HG02623 (cell line): ENCODE measurements at regions not wholly inside any gene's neighbourhood (a gene's known extent, or its start where the extent isn't known, plus 50 kb on each side); places are given as distances from the start of the nearest gene placed in this dataset.

Source experiments
- ATAC-seq: cut with Tn5 transposase; IDR thresholded peaks from one replicate; pipeline ENCODE4 v1.9.1; 2021; ENCODE audit warnings: moderate library complexity; ENCODE audit not compliant: unreplicated experiment

DNA sequence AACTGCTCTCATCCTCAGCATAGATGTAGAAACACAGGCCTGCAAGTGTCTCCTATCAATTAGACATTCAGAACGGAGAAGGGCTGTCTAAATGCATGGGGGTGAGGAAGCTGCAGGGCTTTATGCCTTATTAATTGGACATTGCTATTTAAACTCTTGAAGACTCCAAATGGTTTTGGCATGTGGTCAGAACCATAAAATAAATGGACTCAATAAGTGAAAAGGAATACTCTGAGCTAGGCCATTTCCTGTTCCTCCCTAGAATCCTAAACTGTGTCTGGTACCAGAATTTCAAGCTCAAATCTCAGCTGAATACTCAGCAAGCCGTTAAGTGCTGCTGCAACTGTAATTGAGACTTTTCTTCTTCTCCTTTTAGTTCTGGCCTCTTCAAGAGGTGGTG is 80.4 kb upstream of the C1orf87 start:
- ATAC-seq, result no peak

DNA sequence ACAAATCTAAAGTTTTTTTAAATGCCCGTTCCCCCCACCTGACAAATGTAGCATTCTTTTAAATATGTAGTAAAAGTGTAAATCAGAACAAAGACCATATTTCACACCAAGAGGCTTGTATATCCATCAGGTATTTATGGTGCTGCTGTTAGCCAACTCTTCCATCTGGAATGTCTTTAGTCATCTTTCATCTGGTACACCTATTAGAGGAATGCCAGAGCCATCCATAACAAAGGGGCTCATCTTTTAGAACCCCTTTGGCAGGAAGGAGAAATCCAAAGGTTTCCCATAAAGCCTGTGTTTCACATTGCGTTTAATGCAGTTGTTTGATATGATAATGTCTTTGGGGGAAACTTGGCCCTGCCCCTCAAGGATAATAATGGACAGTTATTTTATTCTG is 79.3 kb upstream of the C1orf87 start:
- ATAC-seq, result no peak

DNA sequence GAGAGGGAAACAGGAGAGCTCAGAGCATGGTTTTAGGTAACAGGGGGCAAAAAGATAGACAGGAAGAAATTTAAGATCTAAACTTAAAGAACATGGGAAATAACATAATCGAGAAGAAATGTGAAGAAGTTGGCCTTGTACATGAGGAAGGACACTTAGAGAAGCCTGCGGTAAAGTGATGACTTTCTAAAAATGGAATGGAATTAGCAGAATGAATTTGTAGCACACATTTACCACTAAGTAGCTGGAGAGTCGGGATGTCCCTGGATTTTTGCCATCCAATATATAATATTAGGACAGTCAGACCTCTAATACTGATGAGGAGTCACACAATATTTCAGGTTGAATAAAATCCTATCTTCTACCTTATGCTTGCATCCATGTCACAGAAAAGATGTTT is 77.7 kb upstream of the C1orf87 start:
- no peak for ATAC-seq

DNA sequence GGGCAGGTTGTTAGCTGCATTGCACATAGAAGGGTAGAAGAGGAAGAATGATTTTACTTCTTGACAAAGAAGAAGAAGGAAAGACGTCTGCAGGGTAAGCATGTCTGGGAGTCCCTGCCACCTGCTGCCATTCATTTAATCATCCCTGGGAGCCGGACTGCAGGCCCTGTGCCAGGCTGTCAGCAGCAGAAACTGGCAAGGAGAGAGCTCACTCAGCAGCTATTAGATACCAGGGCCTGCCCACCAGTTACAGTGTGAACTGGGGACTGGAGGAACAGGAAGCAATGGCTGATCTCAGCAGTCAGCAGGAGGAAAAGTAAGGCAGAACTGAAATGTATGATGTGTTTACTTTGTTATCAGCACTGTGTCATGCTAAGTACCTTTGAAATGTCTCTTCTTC is 75.7 kb upstream of the C1orf87 start:
- ATAC-seq, result no peak

DNA sequence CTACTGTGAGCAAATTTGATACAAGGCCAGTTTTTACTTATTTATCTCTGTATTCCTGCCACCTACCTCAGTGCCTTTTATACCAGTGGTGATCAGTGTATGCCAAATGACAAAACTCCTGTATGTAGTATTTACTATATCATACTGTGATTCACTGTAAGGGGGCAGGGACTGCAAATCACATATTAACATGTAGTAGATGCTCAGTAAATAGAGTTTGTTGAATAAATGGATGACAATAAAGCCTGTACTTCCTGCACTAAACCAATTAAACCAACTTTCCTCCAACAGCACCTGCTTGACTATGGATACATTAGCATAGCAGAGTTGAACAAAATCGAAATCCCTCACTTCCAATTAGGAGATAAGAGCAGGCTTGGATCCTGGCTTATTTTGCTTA is 73.3 kb upstream of the C1orf87 start:
- ATAC-seq, result no peak

DNA sequence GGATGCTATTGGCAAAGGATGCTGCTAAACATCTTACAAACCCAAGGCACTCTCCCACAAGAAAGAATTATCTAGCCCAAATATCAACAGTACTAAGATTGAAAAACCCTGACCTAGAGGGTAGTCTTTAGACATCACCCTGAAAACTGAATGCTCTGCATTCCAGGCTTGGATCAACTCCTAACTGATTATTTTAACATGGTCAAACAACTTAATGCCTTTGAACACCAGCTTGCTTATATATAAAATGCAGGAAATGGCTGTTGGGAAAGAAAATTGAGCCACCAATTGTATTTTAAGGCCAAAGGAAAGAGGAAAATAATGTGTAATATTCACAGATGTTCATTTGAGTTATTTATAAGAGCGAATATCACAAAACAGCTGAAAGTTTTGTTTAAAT is 72.2 kb upstream of the C1orf87 start:
- ATAC-seq, result no peak

DNA sequence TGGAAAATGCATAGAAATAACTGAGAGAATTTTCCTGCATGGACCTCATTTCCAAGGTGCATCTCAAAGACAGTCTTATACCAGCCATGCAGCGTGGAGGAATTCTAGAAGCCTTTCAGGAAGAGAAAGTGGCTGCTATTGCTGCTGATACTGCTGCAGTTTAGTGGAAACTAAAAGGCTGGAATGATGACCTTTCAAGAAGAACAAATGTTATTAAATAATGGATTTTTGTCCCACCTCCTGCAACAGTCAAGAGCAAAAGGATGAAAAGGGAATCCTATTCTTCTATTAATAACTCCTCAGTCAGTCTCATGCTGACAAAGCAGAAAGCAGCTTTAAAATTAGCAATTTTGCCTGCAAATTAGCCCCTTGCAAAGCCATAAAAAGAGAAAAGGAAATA is 68.2 kb upstream of the C1orf87 start:
- ATAC-seq, result no peak

DNA sequence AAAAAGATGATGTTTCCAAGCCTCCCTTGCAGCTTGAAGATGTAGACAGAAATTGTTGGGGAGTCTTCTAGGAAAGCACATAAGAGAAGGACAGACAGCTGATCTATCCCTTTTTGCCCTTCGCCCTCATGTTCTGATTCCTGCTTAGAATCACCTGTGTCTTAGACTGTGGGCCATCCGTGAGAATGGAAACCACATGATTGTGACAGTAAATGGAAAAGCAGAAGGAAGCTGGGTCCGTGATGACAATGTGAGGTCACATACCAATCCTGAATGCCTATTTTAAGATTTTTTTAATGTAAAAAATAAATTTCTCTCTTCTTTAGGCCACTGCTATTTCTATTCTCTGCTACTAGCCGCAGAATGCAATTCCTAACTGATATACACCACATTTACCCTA is 67.7 kb upstream of the C1orf87 start:
- ATAC-seq, result no peak

DNA sequence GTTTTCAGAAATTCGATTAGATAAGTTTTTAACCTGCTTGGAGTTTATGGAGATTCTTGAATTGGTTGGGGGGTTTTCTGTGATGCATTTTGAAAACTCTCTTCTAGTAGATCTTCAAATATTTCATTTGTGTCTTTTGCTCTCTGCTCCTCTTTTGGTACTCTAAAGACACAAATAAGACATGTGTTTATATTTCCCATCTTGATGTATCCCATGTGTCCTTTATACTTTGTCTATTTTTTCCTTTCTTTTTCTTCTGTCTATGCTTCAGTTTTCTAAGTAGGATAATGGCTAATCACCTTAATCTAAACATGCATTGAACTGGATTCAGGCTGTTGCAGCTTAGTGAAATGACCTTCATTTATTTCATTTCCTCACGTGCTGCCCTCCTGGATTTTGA is 63.8 kb upstream of the C1orf87 start:
- no peak for ATAC-seq

DNA sequence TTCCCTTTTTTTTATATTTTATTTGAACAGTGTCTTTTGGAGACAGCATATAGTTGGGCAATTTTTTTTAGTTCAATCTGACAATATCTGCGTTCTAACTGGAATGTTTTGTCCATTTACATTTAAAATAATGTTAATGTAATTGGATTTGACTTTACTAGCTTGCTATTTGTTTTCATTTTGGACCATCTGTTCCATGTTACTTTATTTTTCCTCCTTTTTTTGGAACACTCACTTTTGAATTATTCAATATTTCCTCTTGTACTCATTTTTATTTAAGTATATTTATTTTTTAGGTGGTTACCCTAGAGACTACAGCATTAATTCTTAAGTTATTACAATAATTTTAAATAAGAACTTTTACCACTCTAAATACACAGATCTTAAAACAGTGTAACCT is 62.8 kb upstream of the C1orf87 start:
- no peak for ATAC-seq

DNA sequence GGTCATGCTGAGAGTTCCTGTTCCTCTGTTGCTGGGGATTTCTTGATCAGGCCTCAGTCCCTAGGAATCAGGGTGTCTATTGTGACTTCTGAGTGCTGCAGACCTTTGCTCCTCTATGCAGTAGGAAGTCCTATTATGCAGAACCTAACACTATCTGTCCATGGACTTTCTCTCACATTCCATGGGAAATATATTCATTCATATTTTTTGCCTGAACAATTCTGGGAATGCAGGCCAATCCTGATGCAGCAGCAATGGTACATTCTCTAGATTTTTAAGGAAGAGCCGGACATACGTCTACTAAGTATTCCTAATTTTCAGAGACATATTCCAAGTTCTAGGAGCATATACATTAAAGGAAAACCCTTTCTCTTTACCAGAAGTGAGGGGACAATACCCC is 61.1 kb upstream of the C1orf87 start:
- no peak for ATAC-seq

DNA sequence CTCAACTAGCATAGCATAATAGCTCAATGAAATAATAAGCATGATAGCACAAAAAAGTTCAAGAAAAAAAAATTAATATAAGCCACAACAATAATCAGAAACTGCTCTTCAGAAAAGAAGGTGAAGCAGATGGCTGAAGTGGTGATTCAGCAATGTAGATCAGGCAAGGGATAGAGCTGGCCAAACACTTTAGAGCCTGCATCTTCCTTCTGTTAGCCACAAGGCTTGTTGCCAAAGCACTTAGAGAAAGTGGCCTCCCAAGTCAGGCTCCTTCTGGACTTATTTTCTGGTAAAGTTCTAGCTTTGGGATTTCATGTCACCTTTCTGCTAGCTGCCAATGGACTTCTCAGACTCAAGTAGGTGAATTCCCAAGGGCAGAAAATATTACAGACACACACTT is 60.3 kb upstream of the C1orf87 start:
- no peak for ATAC-seq

DNA sequence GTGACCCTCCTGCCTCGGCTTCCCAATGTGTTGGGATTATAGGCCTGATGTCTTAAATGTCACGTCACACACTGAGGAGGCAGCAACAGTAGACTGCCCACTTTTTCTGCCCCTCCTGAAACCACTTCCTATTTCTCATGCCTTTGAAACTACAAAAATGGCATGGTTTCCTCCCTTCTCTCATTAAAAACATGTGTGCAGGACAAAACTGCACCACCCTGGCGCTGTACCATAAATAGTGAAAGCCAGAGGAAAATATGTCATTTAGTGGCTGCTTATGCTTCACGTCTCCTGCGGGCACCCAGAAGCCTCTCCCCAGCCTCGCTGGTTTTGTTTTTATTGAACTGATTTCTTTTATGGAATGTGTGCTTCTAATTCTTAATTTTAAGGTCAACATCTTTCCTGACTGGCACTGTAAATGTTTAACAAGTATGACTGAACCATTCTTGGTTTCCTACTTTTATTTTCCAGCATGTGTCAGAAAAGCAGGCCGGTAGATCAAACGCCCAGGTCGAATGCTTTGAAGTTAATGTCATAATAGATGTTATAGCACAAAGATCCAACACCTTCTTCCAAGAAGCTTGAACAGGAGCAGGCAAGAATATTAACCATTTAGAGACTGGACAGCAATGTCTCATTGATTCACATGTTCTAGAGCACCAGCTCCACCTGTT is 59.6 kb upstream of the C1orf87 start:
- ATAC-seq, result no peak

DNA sequence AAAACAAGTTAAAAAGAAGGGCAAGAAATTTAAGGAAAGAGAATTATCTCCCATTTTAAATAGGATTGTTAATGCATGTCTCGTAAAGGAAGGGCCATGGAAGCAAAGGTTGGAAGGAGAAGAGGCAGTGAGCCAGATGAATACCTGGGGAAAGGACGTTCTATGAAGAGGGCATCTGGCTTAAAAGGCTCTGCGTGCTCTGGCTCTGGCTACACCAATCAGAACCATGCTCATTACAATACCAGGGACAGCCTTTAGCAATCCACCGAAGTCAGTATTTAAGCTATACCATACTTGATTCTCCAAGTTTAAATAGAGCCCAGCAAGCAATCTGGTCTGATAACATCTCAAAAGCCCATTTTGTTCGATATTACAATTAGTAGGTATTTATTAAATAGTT is 58.5 kb upstream of the C1orf87 start:
- ATAC-seq, result no peak

DNA sequence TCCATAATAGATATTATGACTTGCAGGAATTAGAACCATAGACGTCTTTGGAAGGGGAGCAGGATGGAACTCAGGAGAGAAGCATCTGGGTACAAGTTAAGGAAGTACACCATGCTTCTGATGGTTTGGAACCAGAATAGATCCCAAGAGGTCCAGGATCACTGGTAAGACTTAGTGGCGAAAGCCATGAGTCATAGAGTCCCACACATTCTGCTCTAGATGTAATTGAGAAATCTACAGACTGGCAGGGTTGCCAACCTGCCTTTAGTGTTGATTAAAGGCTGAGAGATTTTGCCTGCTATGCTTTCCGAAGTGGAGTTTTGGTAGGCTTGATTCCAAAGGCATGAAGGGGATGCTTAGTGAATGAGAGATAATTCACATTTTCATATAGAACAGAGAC is 57.1 kb upstream of the C1orf87 start:
- no peak for ATAC-seq

DNA sequence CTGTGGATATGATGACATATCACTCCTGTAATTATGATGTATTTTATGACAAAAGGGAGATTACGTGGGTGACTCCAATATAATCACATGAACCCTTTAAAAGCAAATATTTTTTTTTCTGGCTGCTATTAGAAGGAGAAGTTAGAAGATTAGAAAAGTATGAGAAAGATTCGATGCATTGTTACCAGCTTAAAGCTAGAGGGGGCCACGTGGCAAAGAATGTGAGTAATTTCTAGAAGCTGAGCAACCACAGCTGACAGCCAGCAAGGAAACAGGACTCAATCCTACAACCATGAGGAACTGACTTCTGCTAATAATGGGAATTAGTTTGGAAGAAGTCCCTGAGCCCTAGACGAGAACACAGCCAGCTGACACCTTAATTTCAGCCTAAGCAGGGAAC is 56.3 kb upstream of the C1orf87 start:
- ATAC-seq, result no peak

DNA sequence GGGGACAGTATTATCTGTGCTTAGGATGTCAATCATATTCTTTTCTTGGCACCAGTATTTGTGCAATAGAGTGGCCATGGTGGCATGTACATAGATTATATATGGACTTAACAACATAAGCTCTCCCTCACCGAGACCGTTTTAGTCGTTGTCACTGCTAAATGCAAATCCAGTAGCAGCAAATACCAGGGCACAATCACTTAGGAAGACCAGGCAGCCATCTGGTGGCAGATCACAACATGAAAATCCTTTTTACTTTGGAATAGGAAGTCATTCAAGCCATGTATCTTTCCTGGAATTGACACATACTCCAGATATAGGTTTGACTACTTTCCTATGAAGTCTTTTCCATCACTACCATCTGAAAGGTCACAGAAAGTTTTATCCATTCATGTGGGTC is 53.2 kb upstream of the C1orf87 start:
- no peak for ATAC-seq
